HepG2 (cell line): ENCODE measurements at regions not wholly inside any gene's neighbourhood (a gene's known extent, or its start where the extent isn't known, plus 50 kb on each side); places are given as distances from the start of the nearest gene placed in this dataset.

Experiments
- ATAC-seq: fragments of 200-7000 bp; cut with Tn5 transposase; 3 replicates; pipeline ENCODE4 v1.9.1; 2020; ENCODE audit warnings: mild to moderate bottlenecking, moderate library complexity
- BruUV-seq: library from RNA; stranded (reverse); fragments of 400-500 nt; replicated peaks from 2 replicates; lab custom pipeline; 2021; lab: Mats Ljungman, UMichigan
- CTCF ChIA-PET: fragments of 300-600 bp; formaldehyde crosslinking; extraction: SDS; loops from one replicate; lab custom pipeline; 2021; ENCODE audit warnings: low total read pairs, inconsistent platforms, low intra/inter-chr PET ratio; lab: Yijun Ruan, JAX
- POLR2A ChIA-PET: fragments of 350-600 bp; sonication (Branson Sonifier 250); formaldehyde crosslinking; loops from one replicate; lab custom pipeline; 2020; ENCODE audit warnings: antibody characterized with exemption, inconsistent platforms; lab: Yijun Ruan, JAX
- DNase-seq: peaks from one replicate; pipeline ENCODE4 v3.0.0-alpha.2; 2015; ENCODE audit warnings: low spot score
- FAIRE-seq: peaks from 3 replicates; lab custom pipeline; 2011; peaks lifted over from hg19 to GRCh38; lab: Jason Lieb, UNC
- H2AFZ ChIP-seq: one replicate; pipeline ENCODE4 v1.6.1; 2011; ENCODE audit warnings: low read length, inconsistent platforms
- H3K27ac ChIP-seq: fragments of 300-600 bp; 3 replicates; pipeline ENCODE4 v1.8.0; 2011; ENCODE audit warnings: mixed run types, mild to moderate bottlenecking, mixed read lengths, low read length, inconsistent platforms; ENCODE audit not compliant: insufficient read depth; ENCODE audit errors: extremely low read length
- H3K27me3 ChIP-seq, 2 experiments: fragments of 200-600 bp in 1 of 2; 2 replicates in 1 of 2; 3 replicates in 1 of 2; pipeline versions ENCODE4 v1.6.0 to v1.8.0; 2011; ENCODE audit warnings: low read length in 2 of 2, mild to moderate bottlenecking in 2 of 2, moderate library complexity in 2 of 2, inconsistent platforms in 1 of 2; ENCODE audit not compliant: insufficient read depth in 2 of 2, control insufficient read depth in 1 of 2
- H3K36me3 ChIP-seq, 2 experiments: fragments of 200-600 bp in 1 of 2; replicated peaks in 1 of 2; 2 replicates in 1 of 2; 3 replicates in 1 of 2; pipeline versions ENCODE4 v1.5.1 to v1.8.0; 2011; ENCODE audit warnings: low read length in 2 of 2, inconsistent platforms in 1 of 2; ENCODE audit not compliant: insufficient read depth in 2 of 2, control insufficient read depth in 1 of 2
- H3K4me1 ChIP-seq: 2 replicates; pipeline ENCODE4 v1.5.1; 2012; ENCODE audit warnings: low read length, inconsistent platforms; ENCODE audit not compliant: insufficient read depth
- H3K4me2 ChIP-seq: 2 replicates; pipeline ENCODE4 v1.6.0; 2011; ENCODE audit warnings: low read depth, low read length, inconsistent platforms
- H3K4me3 ChIP-seq, 3 experiments: fragments of 200-600 bp in 1 of 3; sonication (generic), shearing (Covaris generic) in 1 of 3; replicated peaks in 1 of 3; 2 replicates each; pipeline ENCODE4 v1.5.1; 2011 to 2016; ENCODE audit warnings: low read length in 3 of 3, inconsistent platforms in 2 of 3, low read depth in 2 of 3, mild to moderate bottlenecking in 2 of 3, control low read depth in 1 of 3, mixed read lengths in 1 of 3; ENCODE audit not compliant: insufficient read depth in 1 of 3
- H3K79me2 ChIP-seq: one replicate; pipeline ENCODE4 v1.6.1; 2011; ENCODE audit warnings: low read length, inconsistent platforms; ENCODE audit not compliant: insufficient read depth
- H3K9ac ChIP-seq: 2 replicates; pipeline ENCODE4 v1.6.0; 2011; ENCODE audit warnings: mild to moderate bottlenecking, low read depth, low read length, inconsistent platforms; ENCODE audit not compliant: insufficient read depth
- H3K9me3 ChIP-seq: 2 replicates; pipeline ENCODE4 v1.5.1; 2012; ENCODE audit warnings: mild to moderate bottlenecking, low read length
- H4K20me1 ChIP-seq: 2 replicates; pipeline ENCODE4 v1.6.0; 2011; ENCODE audit warnings: inconsistent platforms, mild to moderate bottlenecking, low read length, moderate library complexity; ENCODE audit not compliant: insufficient read depth
- CENPBD1 ChIP-seq: sonication (generic); formaldehyde crosslinking; IDR thresholded peaks from 2 replicates; pipeline ENCODE4 v1.8.0; 2022; ENCODE audit warnings: missing genetic modification reagents, low read depth, mild to moderate bottlenecking, borderline replicate concordance
- FOXK2 ChIP-seq: fragments of 450-650 bp; IDR thresholded peaks from 2 replicates; pipeline ENCODE4 v1.6.1; 2016
- GPN1 ChIP-seq: sonication (generic); formaldehyde crosslinking; IDR thresholded peaks from 2 replicates; pipeline ENCODE4 v1.5.1; 2020; ENCODE audit warnings: missing genetic modification reagents, borderline replicate concordance
- MAFG ChIP-seq: sonication (generic); formaldehyde crosslinking; IDR thresholded peaks from 2 replicates; pipeline ENCODE4 v1.5.1; 2020; ENCODE audit warnings: mild to moderate bottlenecking, missing genetic modification reagents
- MEIS1 ChIP-seq: sonication (generic); formaldehyde crosslinking; IDR thresholded peaks from 2 replicates; pipeline ENCODE4 v1.9.0; 2021; ENCODE audit warnings: mild to moderate bottlenecking, missing genetic modification reagents, moderate library complexity, borderline replicate concordance
- PRMT3 ChIP-seq: sonication (generic); formaldehyde crosslinking; IDR thresholded peaks from 2 replicates; pipeline ENCODE4 v1.8.1; 2022; ENCODE audit warnings: low read depth, mild to moderate bottlenecking, moderate library complexity, missing genetic modification reagents, borderline replicate concordance
- TCF12 ChIP-seq, 2 experiments: fragments of 450-650 bp in 1 of 2; sonication (generic) in 1 of 2; formaldehyde crosslinking in 1 of 2; IDR thresholded peaks; 2 replicates each; pipeline versions ENCODE4 v1.6.1 to v1.8.0; 2017 to 2022; ENCODE audit warnings: antibody characterized with exemption in 1 of 2, mild to moderate bottlenecking in 1 of 2, missing genetic modification reagents in 1 of 2, moderate library complexity in 1 of 2
- ZFP1 ChIP-seq: IDR thresholded peaks from 2 replicates; pipeline ENCODE4 v1.6.1; 2016
- ZNF280B ChIP-seq: sonication (generic); formaldehyde crosslinking; IDR thresholded peaks from 2 replicates; pipeline ENCODE4 v1.5.0; 2020; ENCODE audit warnings: missing genetic modification reagents, mild to moderate bottlenecking, borderline replicate concordance
- ZNF34 ChIP-seq: sonication (generic); formaldehyde crosslinking; IDR thresholded peaks from 2 replicates; pipeline ENCODE4 v1.4.0; 2020; ENCODE audit warnings: mild to moderate bottlenecking, missing genetic modification reagents, borderline replicate concordance
- ZNF468 ChIP-seq: sonication (generic); formaldehyde crosslinking; IDR thresholded peaks from 2 replicates; pipeline ENCODE4 v1.8.0; 2022; ENCODE audit warnings: mild to moderate bottlenecking, moderate library complexity, missing genetic modification reagents
- ZNF878 ChIP-seq: sonication (generic); formaldehyde crosslinking; IDR thresholded peaks from 2 replicates; pipeline ENCODE4 v1.8.1; 2023; ENCODE audit warnings: mild to moderate bottlenecking, missing genetic modification reagents, moderate library complexity
- WGBS: methylation state at CpG from one replicate; pipeline ENCODE4 v1.1.6; 2017; ENCODE audit warnings: low lambda C conversion rate; 5-methylcytosine and 5-hydroxymethylcytosine counted together
- in situ Hi-C: cut with HindIII; loops from 2 replicates; pipeline ENCODE4 v1.10.0; 2017; ENCODE audit warnings: low pct_unique_long_range_greater_than_20kb; ENCODE audit not compliant: extremely low pct_ligation_motif_present
- intact Hi-C: fragments of 100-400 bp; cut with micrococcal nuclease; formaldehyde crosslinking; loops from one replicate; pipeline ENCODE4 v1.10.0; 2022; ENCODE audit not compliant: unreplicated experiment

- ATAC-seq (no peak), FAIRE-seq (no peak), DNase-seq (no peak)
- Histone ChIP-seq H3K4me2 (no peak overlapping the region), H2AFZ (no peak overlapping the region), H3K9me3 (peaks cover 18% of the 10 kb centered on the region; the same call in 1 of the 2 replicates), H4K20me1 (no peaks in the 10 kb centered on the region), H3K4me3 (no peak overlapping the region), H3K9ac (no peak overlapping the region), H3K4me1 (no peaks in the 10 kb centered on the region), H3K27me3 (no peaks in the 10 kb centered on the region), H3K27ac (no peak overlapping the region), H3K36me3 (no peaks in the 10 kb centered on the region), H3K79me2 (no peaks in the 10 kb centered on the region)
- BruUV-seq, result no TSS peak
- 27% methylated on average over 17 of the region's 17 CpGs for WGBS
- intact Hi-C loops (no loop called here), in situ Hi-C loops (no loop called here)
- ChIA-PET CTCF (no interaction called here), POLR2A (no interaction called here)
- TF ChIP-seq GPN1 (no peak), ZNF34 (no peak), TCF12 (IDR thresholded peaks at IDR 0.05) (no peak), TCF12 (CRISPR knock-in tag; IDR thresholded peaks at IDR 0.05) (no peak), ZNF468 (CRISPR knock-in tag) (no peak), FOXK2 (no peak), ZNF280B (CRISPR knock-in tag) (no peak), ZFP1 (CRISPR knock-in tag) (no peak), CENPBD1 (no peak), ZNF878 (no peak), MAFG (CRISPR knock-in tag) (no peak), PRMT3 (CRISPR knock-in tag) (no peak), MEIS1 (CRISPR knock-in tag) (no peak)
These were observed 270.9 kb upstream of the TCF4 start for GRCh38 chr18:55858661-55859515.
